GM21447 (cell line): ENCODE measurements at regions not wholly inside any gene's neighbourhood (a gene's known extent, or its start where the extent isn't known, plus 50 kb on each side); places are given as distances from the start of the nearest gene placed in this dataset.
"Not testable (repeated sequence)": the region's sequence is repeated elsewhere in the genome, so short reads cannot be mapped to it uniquely, and the experiment has no call there.

ENCODE experiments used
- ATAC-seq: cut with Tn5 transposase; IDR thresholded peaks from one replicate; pipeline ENCODE4 v1.9.1; 2021; ENCODE audit not compliant: unreplicated experiment

GRCh38 chr14:43338713-43339112, 1168.4 kb downstream of the FSCB start:
- ATAC-seq, result no peak

- ATAC-seq, result no peak
These were observed 1170.7 kb downstream of the FSCB start for GRCh38 chr14:43336351-43336750.

- ATAC-seq, result not testable (repeated sequence)
These were observed 1180.3 kb downstream of the FSCB start for GRCh38 chr14:43326501-43327407.

GRCh38 chr14:43316427-43316826, 1190.7 kb downstream of the FSCB start:
- no peak for ATAC-seq

- ATAC-seq, result no peak
These were observed 1193.4 kb downstream of the FSCB start for GRCh38 chr14:43313719-43314118.

GRCh38 chr14:43308421-43309110, 1198.5 kb downstream of the FSCB start:
- ATAC-seq, result no peak

- ATAC-seq, result no peak
These were observed 1199.2 kb downstream of the FSCB start for GRCh38 chr14:43307836-43308235.

GRCh38 chr14:43306053-43306452, 1201.0 kb downstream of the FSCB start:
- ATAC-seq, result no peak

- no peak for ATAC-seq
These were observed 1209.3 kb downstream of the FSCB start for GRCh38 chr14:43297794-43298193.

GRCh38 chr14:43296061-43296460, 1211.0 kb downstream of the FSCB start:
- ATAC-seq, result not testable (repeated sequence)

- ATAC-seq, result no peak
These were observed 1221.5 kb downstream of the FSCB start for GRCh38 chr14:43285575-43285974.

- no peak for ATAC-seq
These were observed 1247.0 kb downstream of the FSCB start for GRCh38 chr14:43260056-43260455.

- ATAC-seq, result no peak
These were observed 1248.7 kb downstream of the FSCB start for GRCh38 chr14:43258396-43258795.

- ATAC-seq, result not testable (repeated sequence)
These were observed 1250.1 kb downstream of the FSCB start for GRCh38 chr14:43256996-43257395.

GRCh38 chr14:43252866-43253265, 1254.2 kb downstream of the FSCB start:
- ATAC-seq, result no peak

- ATAC-seq, result no peak
These were observed 1257.5 kb downstream of the FSCB start for GRCh38 chr14:43249591-43249990.

GRCh38 chr14:43249116-43249515, 1258.0 kb downstream of the FSCB start:
- ATAC-seq, result no peak

- ATAC-seq, result no peak
These were observed 1259.2 kb downstream of the FSCB start for GRCh38 chr14:43247877-43248276.

GRCh38 chr14:43244142-43244625, 1262.9 kb downstream of the FSCB start:
- ATAC-seq, result no peak

GRCh38 chr14:43243168-43243567, 1263.9 kb downstream of the FSCB start:
- no peak for ATAC-seq

GRCh38 chr14:43232261-43232660, 1274.8 kb downstream of the FSCB start:
- no peak for ATAC-seq

- no peak for ATAC-seq
These were observed 1291.6 kb downstream of the FSCB start for GRCh38 chr14:43215524-43215923.
